ENCODE measurements at regions not wholly inside any gene's neighbourhood (a gene's known extent, or its start where the extent isn't known, plus 50 kb on each side); places are given as distances from the start of the nearest gene placed in this dataset.

- ATAC-seq = no peak
- TF ChIP-seq ISL1 (CRISPR knock-in tag; IDR thresholded peaks at IDR 0.05) = no peak
- TF ChIP-seq OSR1 (CRISPR knock-in tag; IDR thresholded peaks at IDR 0.05) = no peak
- no peak for TF ChIP-seq ESRRG (CRISPR knock-in tag; IDR thresholded peaks at IDR 0.05)
- no peak for TF ChIP-seq BACH2 (CRISPR knock-in tag; IDR thresholded peaks at IDR 0.05; ENCODE audit: borderline replicate concordance)
- TF ChIP-seq ZNF565 (CRISPR knock-in tag; conservative IDR thresholded peaks at IDR 0.05; ENCODE audit: low read depth) = no peak
- TF ChIP-seq TCF4 (CRISPR knock-in tag; IDR thresholded peaks at IDR 0.05; ENCODE audit: borderline replicate concordance) = no peak
- no peak for TF ChIP-seq ZFP3 (CRISPR knock-in tag; IDR thresholded peaks at IDR 0.05)
- no peak for TF ChIP-seq PPARA (CRISPR knock-in tag; IDR thresholded peaks at IDR 0.05; ENCODE audit: borderline replicate concordance)
- no peak for TF ChIP-seq ZC3H10 (CRISPR knock-in tag; IDR thresholded peaks at IDR 0.05)
- TF ChIP-seq RARB (CRISPR knock-in tag; IDR thresholded peaks at IDR 0.05) = no peak
- no peak for TF ChIP-seq SNAI2 (CRISPR knock-in tag; IDR thresholded peaks at IDR 0.05)
Observed at GRCh38 chr5:67746103-67746502, 469.5 kb upstream of the PIK3R1 start.

GRCh38 chr5:67732921-67733320 lies 482.6 kb upstream of the PIK3R1 start:
- no peak for TF ChIP-seq CSRNP3 (CRISPR knock-in tag; IDR thresholded peaks at IDR 0.05)
- TF ChIP-seq PPARA (CRISPR knock-in tag; IDR thresholded peaks at IDR 0.05; ENCODE audit: borderline replicate concordance) = no peak
- TF ChIP-seq TSHZ2 (CRISPR knock-in tag; IDR thresholded peaks at IDR 0.05) = no peak
- no peak for TF ChIP-seq CREB5 (CRISPR knock-in tag; IDR thresholded peaks at IDR 0.05; ENCODE audit: low read depth)
- TF ChIP-seq TCF4 (CRISPR knock-in tag; IDR thresholded peaks at IDR 0.05; ENCODE audit: borderline replicate concordance) = no peak
- TF ChIP-seq RARB (CRISPR knock-in tag; IDR thresholded peaks at IDR 0.05) = no peak
- TF ChIP-seq ARNTL (CRISPR knock-in tag; IDR thresholded peaks at IDR 0.05; ENCODE audit: borderline replicate concordance, low read depth) = no peak
- TF ChIP-seq ZFP3 (CRISPR knock-in tag; IDR thresholded peaks at IDR 0.05) = no peak
- no peak for ATAC-seq

- no peak for TF ChIP-seq CSRNP3 (CRISPR knock-in tag; IDR thresholded peaks at IDR 0.05)
- TF ChIP-seq ZC3H10 (CRISPR knock-in tag; IDR thresholded peaks at IDR 0.05) = no peak
- no peak for TF ChIP-seq TOX (CRISPR knock-in tag; IDR thresholded peaks at IDR 0.05; ENCODE audit: borderline replicate concordance)
- TF ChIP-seq CSDC2 (CRISPR knock-in tag; IDR thresholded peaks at IDR 0.05) = no peak
- TF ChIP-seq ARNTL (CRISPR knock-in tag; IDR thresholded peaks at IDR 0.05; ENCODE audit: borderline replicate concordance, low read depth) = no peak
- TF ChIP-seq CREB5 (CRISPR knock-in tag; IDR thresholded peaks at IDR 0.05; ENCODE audit: low read depth) = no peak
- no peak for TF ChIP-seq ZNF565 (CRISPR knock-in tag; conservative IDR thresholded peaks at IDR 0.05; ENCODE audit: low read depth)
- TF ChIP-seq BACH2 (CRISPR knock-in tag; IDR thresholded peaks at IDR 0.05; ENCODE audit: borderline replicate concordance) = no peak
- TF ChIP-seq ZNF8 (CRISPR knock-in tag; IDR thresholded peaks at IDR 0.05) = no peak
- ATAC-seq = no peak
Observed at GRCh38 chr5:67732471-67732870, 483.1 kb upstream of the PIK3R1 start.

- ATAC-seq = no peak
- TF ChIP-seq ZNF8 (CRISPR knock-in tag; IDR thresholded peaks at IDR 0.05) = no peak
- TF ChIP-seq TCF4 (CRISPR knock-in tag; IDR thresholded peaks at IDR 0.05; ENCODE audit: borderline replicate concordance) = no peak
- TF ChIP-seq BACH2 (CRISPR knock-in tag; IDR thresholded peaks at IDR 0.05; ENCODE audit: borderline replicate concordance) = no peak
- TF ChIP-seq SNAI2 (CRISPR knock-in tag; IDR thresholded peaks at IDR 0.05) = no peak
- no peak for TF ChIP-seq CSDC2 (CRISPR knock-in tag; IDR thresholded peaks at IDR 0.05)
- TF ChIP-seq ZNF565 (CRISPR knock-in tag; conservative IDR thresholded peaks at IDR 0.05; ENCODE audit: low read depth) = no peak
- TF ChIP-seq ISL1 (CRISPR knock-in tag; IDR thresholded peaks at IDR 0.05) = no peak
Observed at GRCh38 chr5:67731886-67732285, 483.7 kb upstream of the PIK3R1 start.

Data from SK-N-SH treated with all-trans-retinoic acid at 6 μM for 48 hours (cell line).